Vagina (tissue), 2 donors: ENCODE measurements at regions not wholly inside any gene's neighbourhood (a gene's known extent, or its start where the extent isn't known, plus 50 kb on each side); places are given as distances from the start of the nearest gene placed in this dataset.

Experiments used
- DNase-seq, 2 donors: peaks; one replicate each; pipeline ENCODE4 v3.0.0-alpha.2; 2017; ENCODE audit errors: extremely low spot score in 2 of 2
- H3K27ac ChIP-seq: fragments of 200-600 bp; sonication (generic); one replicate; pipeline ENCODE4 v1.5.1; 2019
- H3K27me3 ChIP-seq: fragments of 200-600 bp; sonication (generic); one replicate; pipeline ENCODE4 v1.5.1; 2019
- H3K36me3 ChIP-seq, 2 donors: fragments of 200-600 bp; sonication (generic); one replicate each; pipeline ENCODE4 v1.5.1; 2017 to 2019
- H3K4me1 ChIP-seq: fragments of 200-600 bp; sonication (generic); one replicate; pipeline ENCODE4 v1.5.1; 2019
- H3K4me3 ChIP-seq, 2 donors: fragments of 200-600 bp; sonication (generic); 1 replicate in 1 of 2; 2 replicates in 1 of 2; pipeline ENCODE4 v1.5.1; 2016 to 2019
- H3K9me3 ChIP-seq: fragments of 200-600 bp; sonication (generic); one replicate; pipeline ENCODE4 v1.5.1; 2019
- CTCF ChIP-seq, 3 experiments: fragments of 450-650 bp in 2 of 3; fragments of 200-600 bp in 1 of 3; sonication (generic) in 1 of 3; IDR thresholded peaks; one replicate each; pipeline ENCODE4 v1.5.1; 2017 to 2019; ENCODE audit warnings: antibody characterized with exemption in 3 of 3, mild to moderate bottlenecking in 2 of 3, moderate library complexity in 2 of 3
- POLR2A ChIP-seq, 2 donors: fragments of 450-650 bp; IDR thresholded peaks; one replicate each; pipeline ENCODE4 v1.6.1; 2017; ENCODE audit warnings: antibody characterized with exemption in 2 of 2, mild to moderate bottlenecking in 2 of 2, moderate library complexity in 2 of 2
- POLR2AphosphoS5 ChIP-seq, 2 donors: sonication (generic); formaldehyde crosslinking; IDR thresholded peaks; one replicate each; pipeline ENCODE4 v1.9.0; 2017; ENCODE audit warnings: antibody characterized with exemption in 2 of 2, mild to moderate bottlenecking in 2 of 2, low read depth in 1 of 2; ENCODE audit not compliant: insufficient read depth in 1 of 2
- intact Hi-C: fragments of 100-400 bp; cut with DNase I; formaldehyde crosslinking; loops from one replicate; pipeline ENCODE4 v1.15.1; 2023

- Histone ChIP-seq H3K27ac (no peak overlapping the region), H3K27me3 (no peaks in the 10 kb centered on the region), H3K4me3 (no peak overlapping the region), H3K36me3 (no peaks in the 10 kb centered on the region), H3K9me3 (no peaks in the 10 kb centered on the region), H3K4me1 (no peaks in the 10 kb centered on the region)
- TF ChIP-seq CTCF (IDR thresholded peaks at IDR 0.05) (no peak), POLR2AphosphoS5 (IDR thresholded peaks at IDR 0.05; ENCODE audit: insufficient read depth in 1 of 2, low read depth in 1 of 2) (no peak), POLR2A (IDR thresholded peaks at IDR 0.05) (no peak)
- intact Hi-C loops = no loop called here
- DNase-seq = no peak
Measured at GRCh38 chr5:163682234-163682633, 176.8 kb downstream of the MAT2B start.

- intact Hi-C loops = no loop called here
- H3K27me3 ChIP-seq = no peaks in the 10 kb centered on the region
- no peaks in the 10 kb centered on the region for H3K4me1 ChIP-seq
- DNase-seq = no peak
- no peaks in the 10 kb centered on the region for H3K9me3 ChIP-seq
- no peak overlapping the region for H3K27ac ChIP-seq
- H3K4me3 ChIP-seq = no peak overlapping the region
- no peak for TF ChIP-seq POLR2A (IDR thresholded peaks at IDR 0.05)
- TF ChIP-seq POLR2AphosphoS5 (IDR thresholded peaks at IDR 0.05; ENCODE audit: insufficient read depth in 1 of 2, low read depth in 1 of 2) = no peak
- TF ChIP-seq CTCF (IDR thresholded peaks at IDR 0.05) = no peak
- no peaks in the 10 kb centered on the region for H3K36me3 ChIP-seq
Measured at GRCh38 chr5:163687414-163687813, 182.0 kb downstream of the MAT2B start.

GRCh38 chr5:163692091-163692490 lies 186.7 kb downstream of the MAT2B start:
- no peaks in the 10 kb centered on the region for H3K27me3 ChIP-seq
- no peak overlapping the region for H3K27ac ChIP-seq
- TF ChIP-seq POLR2A (IDR thresholded peaks at IDR 0.05) (no peak), POLR2AphosphoS5 (IDR thresholded peaks at IDR 0.05; ENCODE audit: insufficient read depth in 1 of 2, low read depth in 1 of 2) (no peak), CTCF (IDR thresholded peaks at IDR 0.05) (no peak)
- no peaks in the 10 kb centered on the region for H3K4me1 ChIP-seq
- no peak for DNase-seq
- H3K4me3 ChIP-seq = no peak overlapping the region
- intact Hi-C loops = no loop called here
- no peaks in the 10 kb centered on the region for H3K9me3 ChIP-seq
- H3K36me3 ChIP-seq = no peaks in the 10 kb centered on the region

- intact Hi-C loops = no loop called here
- no peak overlapping the region for H3K27ac ChIP-seq
- H3K4me3 ChIP-seq = no peak overlapping the region
- no peaks in the 10 kb centered on the region for H3K27me3 ChIP-seq
- H3K9me3 ChIP-seq = no peaks in the 10 kb centered on the region
- no peak for TF ChIP-seq POLR2AphosphoS5 (IDR thresholded peaks at IDR 0.05; ENCODE audit: insufficient read depth in 1 of 2, low read depth in 1 of 2)
- TF ChIP-seq CTCF (IDR thresholded peaks at IDR 0.05) = peak in 2 of 3 experiments; percentile 24 to 49
- no peak for TF ChIP-seq POLR2A (IDR thresholded peaks at IDR 0.05)
- no peaks in the 10 kb centered on the region for H3K36me3 ChIP-seq
- DNase-seq = no peak
- H3K4me1 ChIP-seq = no peaks in the 10 kb centered on the region
Measured at GRCh38 chr5:163695830-163696578, 190.6 kb downstream of the MAT2B start.

- no peak for DNase-seq
- no peaks in the 10 kb centered on the region for H3K36me3 ChIP-seq
- H3K4me1 ChIP-seq = no peaks in the 10 kb centered on the region
- intact Hi-C loops = no loop called here
- no peak overlapping the region for H3K4me3 ChIP-seq
- TF ChIP-seq CTCF (IDR thresholded peaks at IDR 0.05) = no peak
- no peak for TF ChIP-seq POLR2AphosphoS5 (IDR thresholded peaks at IDR 0.05; ENCODE audit: insufficient read depth in 1 of 2, low read depth in 1 of 2)
- no peak for TF ChIP-seq POLR2A (IDR thresholded peaks at IDR 0.05)
- H3K27ac ChIP-seq = no peak overlapping the region
- H3K9me3 ChIP-seq = no peaks in the 10 kb centered on the region
- H3K27me3 ChIP-seq = no peaks in the 10 kb centered on the region
Measured at GRCh38 chr5:163696579-163696887, 191.1 kb downstream of the MAT2B start.
